ENCODE measurements at regions not wholly inside any gene's neighbourhood (a gene's known extent, or its start where the extent isn't known, plus 50 kb on each side); places are given as distances from the start of the nearest gene placed in this dataset.

DNA sequence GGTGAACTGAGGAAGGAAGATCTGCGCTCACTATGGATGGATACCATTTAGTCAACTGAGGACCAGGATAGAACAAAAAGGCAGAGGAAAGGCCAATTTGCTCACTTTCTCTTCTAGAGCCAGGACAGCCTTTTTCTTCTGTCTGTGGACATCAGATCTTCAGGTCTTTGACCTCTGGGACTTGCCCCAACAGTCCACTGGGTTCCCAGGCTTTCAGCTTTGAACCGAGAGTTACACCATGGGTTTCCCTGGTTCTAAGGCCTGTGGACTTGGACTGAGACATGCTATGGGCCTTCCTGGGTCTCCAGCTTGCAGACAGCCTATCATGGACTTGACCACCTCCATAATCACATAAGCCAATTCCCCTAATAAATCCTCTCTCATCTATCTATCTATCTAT, 232.0 kb downstream of the IPO8 start:
- Histone ChIP-seq H3K4me3 (no peak overlapping the region), H3K9me3 (no peaks in the 10 kb centered on the region), H3K4me1 (no peaks in the 10 kb centered on the region), H3K27ac (no peak overlapping the region), H3K36me3 (no peaks in the 10 kb centered on the region), H3K27me3 (no peaks in the 10 kb centered on the region)
- TF ChIP-seq, protein P1, sequence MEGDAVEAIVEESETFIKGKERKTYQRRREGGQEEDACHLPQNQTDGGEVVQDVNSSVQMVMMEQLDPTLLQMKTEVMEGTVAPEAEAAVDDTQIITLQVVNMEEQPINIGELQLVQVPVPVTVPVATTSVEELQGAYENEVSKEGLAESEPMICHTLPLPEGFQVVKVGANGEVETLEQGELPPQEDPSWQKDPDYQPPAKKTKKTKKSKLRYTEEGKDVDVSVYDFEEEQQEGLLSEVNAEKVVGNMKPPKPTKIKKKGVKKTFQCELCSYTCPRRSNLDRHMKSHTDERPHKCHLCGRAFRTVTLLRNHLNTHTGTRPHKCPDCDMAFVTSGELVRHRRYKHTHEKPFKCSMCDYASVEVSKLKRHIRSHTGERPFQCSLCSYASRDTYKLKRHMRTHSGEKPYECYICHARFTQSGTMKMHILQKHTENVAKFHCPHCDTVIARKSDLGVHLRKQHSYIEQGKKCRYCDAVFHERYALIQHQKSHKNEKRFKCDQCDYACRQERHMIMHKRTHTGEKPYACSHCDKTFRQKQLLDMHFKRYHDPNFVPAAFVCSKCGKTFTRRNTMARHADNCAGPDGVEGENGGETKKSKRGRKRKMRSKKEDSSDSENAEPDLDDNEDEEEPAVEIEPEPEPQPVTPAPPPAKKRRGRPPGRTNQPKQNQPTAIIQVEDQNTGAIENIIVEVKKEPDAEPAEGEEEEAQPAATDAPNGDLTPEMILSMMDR (IDR thresholded peaks at IDR 0.05): no peak
- intact Hi-C loops (cut with DNase I): no loop called here
- DNase-seq: no peak
- ATAC-seq: no peak

DNA sequence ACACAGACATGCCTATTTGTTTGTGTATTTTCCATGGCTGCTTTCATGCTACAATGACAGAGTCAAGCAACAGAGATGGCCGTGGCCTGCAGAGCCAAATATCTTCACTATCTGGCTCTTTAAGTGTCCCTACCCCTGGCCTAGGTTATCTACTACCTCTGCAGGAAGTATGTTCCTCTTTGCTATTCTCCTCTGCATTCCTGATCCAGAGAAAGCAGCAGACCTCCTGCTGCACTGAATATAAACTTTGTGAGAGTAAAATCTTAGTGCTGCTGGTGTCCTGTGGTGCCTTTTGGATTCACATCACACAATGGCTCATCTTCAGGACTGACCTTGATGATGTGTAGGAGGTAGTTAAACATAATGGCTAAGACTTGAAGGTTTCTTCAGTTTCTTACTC, 233.4 kb downstream of the IPO8 start:
- no peak for ATAC-seq
- H3K9me3 ChIP-seq: no peaks in the 10 kb centered on the region
- H3K4me3 ChIP-seq: no peak overlapping the region
- no peaks in the 10 kb centered on the region for H3K36me3 ChIP-seq
- no peaks in the 10 kb centered on the region for H3K4me1 ChIP-seq
- intact Hi-C loops (cut with DNase I): no loop called here
- no peak for DNase-seq
- TF ChIP-seq, protein P1 (IDR thresholded peaks at IDR 0.05): no peak
- no peak overlapping the region for H3K27ac ChIP-seq
- H3K27me3 ChIP-seq: no peaks in the 10 kb centered on the region

DNA sequence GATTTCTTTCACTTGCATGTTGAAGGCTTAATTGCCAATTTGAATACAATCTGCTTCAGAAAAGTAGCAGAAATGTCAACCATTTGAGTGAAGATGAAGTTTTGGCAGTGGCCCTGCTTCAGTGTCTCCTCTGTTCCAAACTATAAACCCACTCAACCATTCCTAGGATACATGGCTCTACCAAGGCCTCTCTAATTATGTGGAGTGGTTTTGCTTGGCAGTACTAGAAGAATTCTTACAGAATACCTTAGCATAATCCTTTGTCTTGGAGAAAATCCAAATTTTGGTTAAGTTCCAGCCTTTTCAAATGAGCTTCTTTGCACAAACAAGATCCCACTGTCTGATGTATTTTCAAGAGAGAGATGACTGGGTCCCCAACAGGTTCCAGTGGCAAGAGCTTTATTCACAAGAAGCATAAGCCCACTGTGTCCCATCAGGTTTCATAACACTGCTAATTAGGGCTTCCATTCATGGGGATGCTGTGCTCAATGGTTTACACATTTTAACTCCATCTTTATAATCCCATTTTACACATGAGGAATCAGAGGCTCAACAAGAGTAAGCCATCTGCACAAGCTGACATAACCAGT, 234.5 kb downstream of the IPO8 start:
- TF ChIP-seq, protein P1 (IDR thresholded peaks at IDR 0.05): no peak
- DNase-seq: no peak
- H3K4me1 ChIP-seq: no peaks in the 10 kb centered on the region
- H3K4me3 ChIP-seq: no peak overlapping the region
- H3K36me3 ChIP-seq: no peaks in the 10 kb centered on the region
- intact Hi-C loops (cut with DNase I): no loop called here
- no peaks in the 10 kb centered on the region for H3K9me3 ChIP-seq
- no peak for ATAC-seq
- H3K27ac ChIP-seq: no peak overlapping the region
- no peaks in the 10 kb centered on the region for H3K27me3 ChIP-seq

DNA sequence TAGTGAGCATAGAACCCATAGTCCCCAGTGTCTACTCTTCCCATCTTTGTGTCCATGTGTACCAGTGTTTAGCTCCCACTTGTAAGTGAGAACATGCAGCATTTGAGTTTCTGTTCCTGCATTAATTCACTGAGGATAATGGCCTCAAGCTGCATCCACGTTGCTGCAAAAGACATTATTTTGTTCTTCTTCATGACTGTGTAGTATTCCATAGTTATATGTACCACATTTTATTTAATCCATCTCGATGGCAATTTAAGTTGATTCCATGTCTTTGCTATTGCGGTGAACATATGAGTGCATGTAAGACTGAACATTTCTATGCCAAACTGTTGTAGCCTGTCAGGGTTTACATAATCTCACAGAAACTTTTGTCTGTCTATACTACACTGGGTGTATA, 237.2 kb downstream of the IPO8 start:
- Histone ChIP-seq H3K9me3 (no peaks in the 10 kb centered on the region), H3K27me3 (no peaks in the 10 kb centered on the region), H3K4me3 (no peak overlapping the region), H3K4me1 (no peaks in the 10 kb centered on the region), H3K27ac (no peak overlapping the region), H3K36me3 (no peaks in the 10 kb centered on the region)
- intact Hi-C loops (cut with DNase I): no loop called here
- DNase-seq: no peak
- no peak for ATAC-seq
- TF ChIP-seq, protein P1 (IDR thresholded peaks at IDR 0.05): no peak

DNA sequence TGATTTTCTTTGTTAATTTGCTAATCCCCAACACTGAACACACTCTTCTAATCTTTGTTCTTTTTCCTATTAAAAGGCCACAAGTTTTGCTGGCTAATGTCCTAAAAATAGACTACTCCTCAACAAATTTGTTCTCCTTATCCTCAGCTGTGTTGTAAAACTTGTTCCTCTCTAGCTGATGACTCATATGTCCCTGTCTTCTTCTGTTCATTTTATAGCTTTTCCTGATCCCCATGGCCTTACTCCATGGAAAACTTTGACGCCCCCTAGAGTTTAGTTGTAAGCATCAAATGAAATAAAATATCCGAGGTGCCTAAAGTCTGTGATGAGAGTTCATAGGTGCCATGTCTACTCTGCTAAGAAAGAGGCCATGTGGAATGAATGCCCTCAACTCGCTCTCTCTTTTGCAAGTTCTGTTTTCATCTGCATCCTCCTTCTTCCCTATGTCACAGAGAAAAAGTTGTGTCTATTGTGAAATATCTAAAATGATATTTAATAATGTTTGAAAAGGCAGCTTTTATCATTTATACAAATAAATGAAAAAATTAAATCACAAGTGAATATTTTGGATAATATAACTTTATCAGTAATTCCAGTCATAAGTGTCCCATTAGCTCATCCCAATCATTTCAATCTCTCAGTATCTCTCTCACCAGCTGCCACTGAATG, 237.9 kb downstream of the IPO8 start:
- Histone ChIP-seq H3K4me3 (no peak overlapping the region), H3K27me3 (no peaks in the 10 kb centered on the region), H3K36me3 (no peaks in the 10 kb centered on the region), H3K9me3 (no peaks in the 10 kb centered on the region), H3K4me1 (no peaks in the 10 kb centered on the region), H3K27ac (no peak overlapping the region)
- TF ChIP-seq, protein P1 (IDR thresholded peaks at IDR 0.05): peak; percentile 9
- intact Hi-C loops (cut with DNase I): no loop called here
- ATAC-seq (no peak), DNase-seq (no peak)
